ENCODE measurements at regions not wholly inside any gene's neighbourhood (a gene's known extent, or its start where the extent isn't known, plus 50 kb on each side); places are given as distances from the start of the nearest gene placed in this dataset.

GRCh38 chr1:103250441-103250861, 142.1 kb upstream of the COL11A1 start:
- TF ChIP-seq CTCF (IDR thresholded peaks at IDR 0.05): no peak
- TF ChIP-seq EP300 (IDR thresholded peaks at IDR 0.05): no peak
- TF ChIP-seq POLR2A (IDR thresholded peaks at IDR 0.05): no peak

All from tibial nerve (tissue), 4 donors.